ENCODE measurements at regions not wholly inside any gene's neighbourhood (a gene's known extent, or its start where the extent isn't known, plus 50 kb on each side); places are given as distances from the start of the nearest gene placed in this dataset.

- H2AFZ ChIP-seq (ENCODE audit: insufficient read depth, low read depth, low read length, poor library complexity, severe bottlenecking), result no peak overlapping the region
- H3K9me3 ChIP-seq (replicated peaks in 1 of 2; ENCODE audit: control insufficient read depth in 1 of 2, insufficient read depth in 1 of 2, low read length in 2 of 2), result no peaks in the 10 kb centered on the region
- no peak overlapping the region for H3K4me2 ChIP-seq (replicated peaks; ENCODE audit: extremely low read depth, low read length, poor library complexity, severe bottlenecking)
- H4K20me1 ChIP-seq (ENCODE audit: insufficient read depth, low read length), result no peaks in the 10 kb centered on the region
- H3K79me2 ChIP-seq (ENCODE audit: insufficient read depth, low read length), result no peaks in the 10 kb centered on the region
- no peak overlapping the region for H3K9ac ChIP-seq (ENCODE audit: insufficient read depth, low read length, poor library complexity, severe bottlenecking)
- H3K27ac ChIP-seq (ENCODE audit: low read depth in 1 of 2, low read length in 2 of 2), result no peak overlapping the region
- Mint-ChIP-seq H3K4me3 (no peak overlapping the region), H3K27me3 (ENCODE audit: low read depth in 3 of 3) (no peaks in the 10 kb centered on the region), H3K36me3 (no peaks in the 10 kb centered on the region), H3K9me3 (peaks cover 0 to 6% (median 0%) of the 10 kb centered on the region in 7 donors), H3K4me1 (no peaks in the 10 kb centered on the region), H3K27ac (no peak overlapping the region)
- no peaks in the 10 kb centered on the region for H3K27me3 ChIP-seq (ENCODE audit: control insufficient read depth in 2 of 2, insufficient read depth in 2 of 2, low read length in 2 of 2)
- DNase-seq, result no peak
- intact Hi-C loops (cut with micrococcal nuclease), result no loop called here
- TF ChIP-seq, protein P1, sequence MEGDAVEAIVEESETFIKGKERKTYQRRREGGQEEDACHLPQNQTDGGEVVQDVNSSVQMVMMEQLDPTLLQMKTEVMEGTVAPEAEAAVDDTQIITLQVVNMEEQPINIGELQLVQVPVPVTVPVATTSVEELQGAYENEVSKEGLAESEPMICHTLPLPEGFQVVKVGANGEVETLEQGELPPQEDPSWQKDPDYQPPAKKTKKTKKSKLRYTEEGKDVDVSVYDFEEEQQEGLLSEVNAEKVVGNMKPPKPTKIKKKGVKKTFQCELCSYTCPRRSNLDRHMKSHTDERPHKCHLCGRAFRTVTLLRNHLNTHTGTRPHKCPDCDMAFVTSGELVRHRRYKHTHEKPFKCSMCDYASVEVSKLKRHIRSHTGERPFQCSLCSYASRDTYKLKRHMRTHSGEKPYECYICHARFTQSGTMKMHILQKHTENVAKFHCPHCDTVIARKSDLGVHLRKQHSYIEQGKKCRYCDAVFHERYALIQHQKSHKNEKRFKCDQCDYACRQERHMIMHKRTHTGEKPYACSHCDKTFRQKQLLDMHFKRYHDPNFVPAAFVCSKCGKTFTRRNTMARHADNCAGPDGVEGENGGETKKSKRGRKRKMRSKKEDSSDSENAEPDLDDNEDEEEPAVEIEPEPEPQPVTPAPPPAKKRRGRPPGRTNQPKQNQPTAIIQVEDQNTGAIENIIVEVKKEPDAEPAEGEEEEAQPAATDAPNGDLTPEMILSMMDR (IDR thresholded peaks at IDR 0.05), result no peak
- H3K4me1 ChIP-seq (ENCODE audit: control insufficient read depth in 1 of 2, insufficient read depth in 2 of 2, low read length in 2 of 2), result no peaks in the 10 kb centered on the region
- no peaks in the 10 kb centered on the region for H3K36me3 ChIP-seq (replicated peaks in 1 of 2; ENCODE audit: control insufficient read depth in 1 of 2, insufficient read depth in 2 of 2, low read length in 2 of 2)
- H3K4me3 ChIP-seq (replicated peaks in 1 of 3; ENCODE audit: low read depth in 2 of 3, low read length in 3 of 3), result no peak overlapping the region
These were observed 114.6 kb upstream of the GRID2 start for GRCh38 chr4:92189146-92189545.

DNA sequence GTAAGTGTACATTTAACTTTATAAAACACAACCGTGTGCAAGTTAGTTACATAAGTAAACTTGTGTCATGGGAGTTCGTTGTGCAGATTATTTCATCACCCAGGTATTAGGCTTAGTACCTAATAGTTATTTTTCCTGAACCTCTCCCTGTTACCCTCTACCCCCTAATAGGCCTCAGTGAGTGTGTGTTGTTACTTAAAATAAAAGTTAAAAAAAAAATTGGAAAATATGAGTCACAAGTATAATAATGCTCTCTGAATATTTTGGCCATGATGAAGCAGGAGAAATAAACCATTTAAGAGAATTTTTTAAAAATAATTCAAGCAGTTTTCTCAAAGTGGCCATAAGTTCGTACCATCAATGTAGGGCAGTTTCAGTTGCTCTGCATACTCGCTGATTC lies 105.1 kb upstream of the GRID2 start:
- H3K27me3 Mint-ChIP-seq (ENCODE audit: low read depth in 3 of 3), result no peaks in the 10 kb centered on the region

More for the DNA sequence above, 105.1 kb upstream of the GRID2 start:
- Histone ChIP-seq H2AFZ (ENCODE audit: insufficient read depth, low read depth, low read length, poor library complexity, severe bottlenecking) (no peak overlapping the region), H4K20me1 (ENCODE audit: insufficient read depth, low read length) (no peaks in the 10 kb centered on the region), H3K9ac (ENCODE audit: insufficient read depth, low read length, poor library complexity, severe bottlenecking) (no peak overlapping the region), H3K4me1 (ENCODE audit: control insufficient read depth in 1 of 2, insufficient read depth in 2 of 2, low read length in 2 of 2) (no peaks in the 10 kb centered on the region), H3K27ac (ENCODE audit: low read depth in 1 of 2, low read length in 2 of 2) (no peak overlapping the region), H3K27me3 (ENCODE audit: control insufficient read depth in 2 of 2, insufficient read depth in 2 of 2, low read length in 2 of 2) (no peaks in the 10 kb centered on the region), H3K9me3 (replicated peaks in 1 of 2; ENCODE audit: control insufficient read depth in 1 of 2, insufficient read depth in 1 of 2, low read length in 2 of 2) (no peaks in the 10 kb centered on the region), H3K4me2 (replicated peaks; ENCODE audit: extremely low read depth, low read length, poor library complexity, severe bottlenecking) (no peak overlapping the region), H3K36me3 (replicated peaks in 1 of 2; ENCODE audit: control insufficient read depth in 1 of 2, insufficient read depth in 2 of 2, low read length in 2 of 2) (no peaks in the 10 kb centered on the region), H3K79me2 (ENCODE audit: insufficient read depth, low read length) (no peaks in the 10 kb centered on the region), H3K4me3 (replicated peaks in 1 of 3; ENCODE audit: low read depth in 2 of 3, low read length in 3 of 3) (no peak overlapping the region)
- no peak overlapping the region for H3K4me3 Mint-ChIP-seq
- 60% methylated on average over 1 of the region's 4 CpGs for WGBS (ENCODE audit: insufficient coverage)
- no peaks in the 10 kb centered on the region for H3K36me3 Mint-ChIP-seq
- no peaks in the 10 kb centered on the region for H3K4me1 Mint-ChIP-seq
- TF ChIP-seq, protein P1 (IDR thresholded peaks at IDR 0.05), result no peak
- H3K27ac Mint-ChIP-seq, result no peak overlapping the region
- intact Hi-C loops (cut with micrococcal nuclease), result no loop called here
- H3K9me3 Mint-ChIP-seq, result peaks cover 0 to 4% (median 1%) of the 10 kb centered on the region in 7 donors
- DNase-seq, result no peak
